HL-60 (cell line): ENCODE measurements at regions not wholly inside any gene's neighbourhood (a gene's known extent, or its start where the extent isn't known, plus 50 kb on each side); places are given as distances from the start of the nearest gene placed in this dataset.

Experiments
- DNase-seq, 2 experiments: peaks; one replicate each; pipeline ENCODE4 v3.0.0-alpha.2; 2010 to 2020; ENCODE audit warnings: low read depth in 1 of 2, low spot score in 1 of 2
- H3K27ac ChIP-seq: fragments of 250-450 bp; sonication (Bioruptor Pico); replicated peaks from 2 replicates; pipeline ENCODE4 v1.5.1; 2020; ENCODE audit warnings: mild to moderate bottlenecking, moderate library complexity
- H3K27me3 ChIP-seq: fragments of 250-450 bp; sonication (Bioruptor Pico); 2 replicates; pipeline ENCODE4 v1.5.1; 2021; ENCODE audit warnings: mild to moderate bottlenecking, moderate library complexity; ENCODE audit not compliant: insufficient read depth, poor library complexity, severe bottlenecking
- H3K4me3 ChIP-seq: replicated peaks from 2 replicates; pipeline ENCODE4 v1.5.1; 2011; ENCODE audit warnings: mild to moderate bottlenecking, control low read depth, low read length; ENCODE audit not compliant: insufficient read depth
- CTCF ChIP-seq: IDR thresholded peaks from one replicate; pipeline ENCODE4 v1.5.1; 2011; ENCODE audit warnings: low read length, control low read depth, inconsistent platforms; ENCODE audit not compliant: insufficient read depth
- GABPA ChIP-seq: IDR thresholded peaks from 2 replicates; pipeline ENCODE4 v1.6.1; 2012; ENCODE audit warnings: low read depth
- POLR2AphosphoS5 ChIP-seq: IDR thresholded peaks from 2 replicates; pipeline ENCODE4 v1.6.1; 2012; ENCODE audit warnings: low read depth
- REST ChIP-seq: IDR thresholded peaks from 2 replicates; pipeline ENCODE4 v1.6.1; 2012; ENCODE audit warnings: low read depth; ENCODE audit not compliant: insufficient replicate concordance
- SPI1 ChIP-seq: IDR thresholded peaks from 2 replicates; pipeline ENCODE4 v1.6.1; 2012; ENCODE audit warnings: low read depth, mild to moderate bottlenecking, borderline replicate concordance

- H3K4me3 ChIP-seq: no peak overlapping the region
- no peak overlapping the region for H3K27ac ChIP-seq
- no peak for DNase-seq
- TF ChIP-seq REST (no peak), GABPA (no peak), POLR2AphosphoS5 (no peak), CTCF (no peak), SPI1 (no peak)
- H3K27me3 ChIP-seq: peaks cover 4% of the 10 kb centered on the region
Measured at GRCh38 chr12:94707036-94707435, 56.7 kb upstream of the TMCC3 start.

GRCh38 chr12:94706250-94706661 lies 55.9 kb upstream of the TMCC3 start:
- Histone ChIP-seq H3K27me3 (peaks cover 4% of the 10 kb centered on the region), H3K4me3 (no peak overlapping the region), H3K27ac (no peak overlapping the region)
- no peak for DNase-seq
- TF ChIP-seq REST (no peak), GABPA (no peak)

- no peak for TF ChIP-seq GABPA
- TF ChIP-seq CTCF: no peak
- no peak for DNase-seq
- H3K27me3 ChIP-seq: peaks cover 4% of the 10 kb centered on the region
- H3K4me3 ChIP-seq: no peak overlapping the region
- H3K27ac ChIP-seq: no peak overlapping the region
Measured at GRCh38 chr12:94705676-94706075, 55.3 kb upstream of the TMCC3 start.

GRCh38 chr12:94704452-94705306 lies 54.3 kb upstream of the TMCC3 start:
- peak; percentile 3; the same call in 1 of the 2 replicates for TF ChIP-seq SPI1
- no peak for TF ChIP-seq REST
- TF ChIP-seq POLR2AphosphoS5: no peak
- TF ChIP-seq GABPA: no peak
- no peak for DNase-seq
- Histone ChIP-seq H3K27ac (no peak overlapping the region), H3K27me3 (peaks cover 4% of the 10 kb centered on the region), H3K4me3 (no peak overlapping the region)
